Ascending aorta (tissue), 2 donors: ENCODE measurements at regions not wholly inside any gene's neighbourhood (a gene's known extent, or its start where the extent isn't known, plus 50 kb on each side); places are given as distances from the start of the nearest gene placed in this dataset.

ENCODE experiments used
- DNase-seq, 2 donors: peaks; one replicate each; pipeline ENCODE4 v3.0.0-alpha.2; 2019; ENCODE audit warnings: low spot score in 2 of 2
- H3K27ac ChIP-seq, 2 donors: fragments of 200-600 bp; sonication (generic); one replicate each; pipeline ENCODE4 v1.5.1; 2016 to 2017; ENCODE audit warnings: mild to moderate bottlenecking in 1 of 2
- H3K27me3 ChIP-seq: fragments of 200-600 bp; sonication (generic); one replicate; pipeline ENCODE4 v1.5.1; 2017
- H3K36me3 ChIP-seq, 2 donors: fragments of 200-600 bp; sonication (generic); one replicate each; pipeline ENCODE4 v1.5.1; 2016
- H3K4me1 ChIP-seq, 2 donors: fragments of 200-600 bp; sonication (generic); one replicate each; pipeline ENCODE4 v1.5.1; 2016 to 2017; ENCODE audit warnings: mild to moderate bottlenecking in 1 of 2
- H3K4me3 ChIP-seq, 2 donors: fragments of 200-600 bp; sonication (generic); one replicate each; pipeline ENCODE4 v1.5.1; 2016 to 2017; ENCODE audit warnings: mild to moderate bottlenecking in 1 of 2
- H3K9me3 ChIP-seq, 2 donors: fragments of 200-600 bp; sonication (generic); one replicate each; pipeline ENCODE4 v1.5.1; 2016
- CTCF ChIP-seq, 3 experiments: fragments of 200-600 bp in 2 of 3; fragments of 450-650 bp in 1 of 3; sonication (generic) in 2 of 3; IDR thresholded peaks; one replicate each; pipeline ENCODE4 v1.5.1; 2016 to 2019; ENCODE audit warnings: antibody characterized with exemption in 3 of 3, mild to moderate bottlenecking in 1 of 3, moderate library complexity in 1 of 3
- intact Hi-C: fragments of 100-400 bp; cut with DNase I; formaldehyde crosslinking; loops from one replicate; pipeline ENCODE4 v1.15.1; 2023

GRCh38 chr10:43702213-43702935, 53.7 kb upstream of the ZNF32 start:
- Histone ChIP-seq H3K27me3 (no peaks in the 10 kb centered on the region), H3K9me3 (no peaks in the 10 kb centered on the region), H3K4me3 (no peak overlapping the region), H3K4me1 (peaks cover 0 to 3% of the 10 kb centered on the region in 2 donors), H3K36me3 (no peaks in the 10 kb centered on the region), H3K27ac (no peak overlapping the region)
- intact Hi-C loops = no loop called here
- no peak for TF ChIP-seq CTCF (IDR thresholded peaks at IDR 0.05)
- DNase-seq = no peak

GRCh38 chr10:43701295-43701694, 52.6 kb upstream of the ZNF32 start:
- DNase-seq = no peak
- Histone ChIP-seq H3K27ac (no peak overlapping the region), H3K4me3 (no peak overlapping the region), H3K36me3 (no peaks in the 10 kb centered on the region), H3K4me1 (peaks cover 0 to 3% of the 10 kb centered on the region in 2 donors), H3K27me3 (no peaks in the 10 kb centered on the region), H3K9me3 (no peaks in the 10 kb centered on the region)
- no peak for TF ChIP-seq CTCF (IDR thresholded peaks at IDR 0.05)
- intact Hi-C loops = no loop called here

GRCh38 chr10:43700306-43700705, 51.6 kb upstream of the ZNF32 start:
- intact Hi-C loops = no loop called here
- no peaks in the 10 kb centered on the region for H3K36me3 ChIP-seq
- DNase-seq = no peak
- no peak for TF ChIP-seq CTCF (IDR thresholded peaks at IDR 0.05)
- no peaks in the 10 kb centered on the region for H3K9me3 ChIP-seq
- no peak overlapping the region for H3K27ac ChIP-seq
- H3K4me1 ChIP-seq = peaks cover 0 to 3% of the 10 kb centered on the region in 2 donors
- H3K4me3 ChIP-seq = no peak overlapping the region
- no peaks in the 10 kb centered on the region for H3K27me3 ChIP-seq

- H3K4me1 ChIP-seq = peaks cover 0 to 3% of the 10 kb centered on the region in 2 donors
- no peaks in the 10 kb centered on the region for H3K9me3 ChIP-seq
- H3K27me3 ChIP-seq = no peaks in the 10 kb centered on the region
- no peak for TF ChIP-seq CTCF (IDR thresholded peaks at IDR 0.05)
- H3K36me3 ChIP-seq = no peaks in the 10 kb centered on the region
- no peak overlapping the region for H3K27ac ChIP-seq
- intact Hi-C loops = loop anchor here (10.0 kb wide), 1 partner anchor 345 kb away; no protein-coding TSS in a partner anchor
- DNase-seq = no peak
- no peak overlapping the region for H3K4me3 ChIP-seq
Measured at GRCh38 chr10:43699516-43699915, 50.8 kb upstream of the ZNF32 start.
